ENCODE measurements at regions not wholly inside any gene's neighbourhood (a gene's known extent, or its start where the extent isn't known, plus 50 kb on each side); places are given as distances from the start of the nearest gene placed in this dataset.

DNA sequence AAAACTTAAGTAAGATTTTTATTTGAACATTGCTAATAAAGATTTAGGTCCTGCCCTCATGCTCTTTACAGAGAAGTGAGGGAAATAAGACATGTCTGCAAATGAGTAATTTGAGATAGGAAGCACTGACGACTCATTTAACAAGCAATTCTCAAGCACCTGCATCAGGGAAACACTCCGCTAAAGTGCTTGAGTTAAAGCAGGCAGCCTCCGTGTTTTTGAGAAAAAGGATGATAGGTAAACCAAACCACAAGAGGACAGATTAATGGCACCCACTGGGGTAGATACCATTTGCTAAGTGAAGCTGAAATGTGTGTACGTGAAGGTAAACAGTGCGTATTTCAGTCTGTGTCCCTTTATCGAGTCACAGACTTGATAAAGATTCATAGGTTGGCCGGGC, 184.6 kb upstream of the CARD18 start:
- DNase-seq: peak in 2 of 3 experiments; percentile 71 to 94

DNA sequence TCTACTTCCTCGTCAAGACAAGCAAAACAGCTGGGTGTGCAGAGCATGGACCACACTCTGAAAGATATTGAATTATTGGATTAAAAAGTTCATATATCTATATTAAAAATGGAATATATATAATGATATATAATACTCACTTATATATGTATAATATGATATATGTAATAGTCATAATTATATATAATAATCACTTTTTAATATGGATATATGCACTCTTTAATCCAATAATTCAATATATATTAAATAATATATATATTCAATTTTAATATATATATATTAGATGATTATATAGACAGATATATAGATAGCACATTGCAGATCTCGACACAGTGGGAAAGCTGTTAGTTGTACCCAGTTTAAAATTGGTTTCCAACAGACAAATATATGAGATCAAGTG, 182.1 kb upstream of the CARD18 start:
- DNase-seq: no peak

DNA sequence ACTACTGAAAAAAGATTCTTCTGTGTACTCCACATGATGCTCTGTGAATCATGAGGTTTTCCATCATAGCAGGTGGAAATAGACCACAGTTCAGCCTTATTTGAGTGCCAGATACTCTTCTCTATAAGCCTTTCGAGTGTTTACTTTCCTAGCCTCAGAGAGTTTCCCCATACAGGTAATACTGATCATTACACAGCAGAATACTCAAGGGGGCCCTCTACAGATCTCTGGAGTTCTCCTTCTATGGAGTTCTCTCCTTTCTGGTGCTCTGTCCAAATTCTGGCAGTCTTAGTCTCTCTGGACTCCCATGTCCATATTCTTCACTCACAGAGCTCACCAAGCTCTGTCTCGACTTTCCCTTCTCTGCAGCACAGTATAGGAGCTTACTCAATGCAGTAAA, 175.7 kb upstream of the CARD18 start:
- DNase-seq: peak in 1 of 3 experiments; percentile 76

DNA sequence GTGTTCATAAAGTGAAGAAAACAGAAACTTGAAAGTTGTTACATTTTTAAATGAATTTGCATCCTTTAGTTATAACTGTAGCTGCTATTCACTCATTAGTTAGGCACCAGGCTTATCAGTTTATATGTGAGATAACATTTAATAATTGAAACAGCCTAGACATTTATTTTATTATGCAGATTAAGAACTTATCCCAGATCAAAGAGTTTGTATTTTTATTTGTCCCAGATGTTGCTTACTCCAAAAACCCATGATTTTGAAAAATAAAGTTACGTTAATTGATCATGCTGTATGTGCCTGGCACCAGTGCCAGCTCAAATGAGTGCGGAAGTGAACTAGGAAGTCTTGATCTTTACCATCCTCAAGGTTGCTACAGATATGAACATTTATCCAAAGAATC, 172.7 kb upstream of the CARD18 start:
- no peak for DNase-seq

DNA sequence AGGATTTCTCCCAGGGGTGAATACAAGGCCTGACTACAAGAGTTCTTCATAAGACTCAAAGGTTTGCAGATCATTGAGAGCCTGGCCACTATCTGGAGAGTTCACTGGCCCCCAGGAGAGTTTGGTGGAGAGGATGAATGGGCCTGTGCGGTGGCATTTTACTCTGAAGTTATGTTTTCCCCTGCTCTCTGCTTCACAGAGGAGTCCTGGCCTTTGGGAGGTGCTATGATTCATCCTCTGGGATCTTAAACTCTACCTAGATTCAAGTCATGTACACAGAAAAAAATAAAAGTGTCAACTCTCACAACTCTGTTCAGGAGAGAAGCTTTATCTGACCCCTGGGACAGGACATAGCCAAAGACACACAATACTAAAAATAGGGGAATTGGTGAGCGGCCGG, 159.1 kb upstream of the CARD18 start:
- DNase-seq: no peak

DNA sequence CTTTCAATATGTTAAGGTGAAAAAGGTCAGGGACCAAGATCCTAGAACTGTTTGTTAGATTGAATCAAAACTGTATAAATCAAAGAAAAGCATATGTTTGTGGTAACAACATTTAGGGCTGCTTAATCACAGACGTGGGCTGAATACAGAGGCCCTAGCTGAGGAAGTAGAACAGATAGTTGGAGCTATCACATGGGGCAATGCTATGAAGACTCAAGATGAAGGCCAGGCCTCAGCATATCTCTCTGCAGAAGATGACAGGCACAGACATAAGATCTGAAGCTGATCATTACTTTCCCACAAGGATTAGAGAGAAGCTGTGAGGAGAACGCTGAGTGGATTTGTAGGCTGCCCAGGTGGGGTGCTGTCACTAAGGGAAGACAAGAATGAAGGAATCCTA, 158.6 kb upstream of the CARD18 start:
- no peak for DNase-seq

DNA sequence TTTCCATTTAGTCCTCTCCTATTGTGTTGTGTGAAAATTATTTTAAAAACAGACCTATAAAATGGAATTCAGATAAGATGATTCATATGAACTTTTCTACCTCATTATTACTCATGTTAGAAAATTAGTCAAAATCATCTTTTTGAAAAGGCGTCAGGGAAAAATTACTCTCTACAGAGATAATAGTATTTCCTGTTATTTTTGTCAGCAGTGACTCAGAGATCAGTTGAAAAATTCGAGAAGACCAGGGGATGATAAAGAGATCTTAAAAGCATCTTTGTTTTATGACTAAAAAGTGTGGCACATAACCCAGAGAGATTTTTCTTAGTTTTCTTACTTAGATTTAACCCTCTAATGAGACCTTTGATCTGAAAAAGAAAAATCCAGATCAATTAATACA, 157.9 kb upstream of the CARD18 start:
- no peak for DNase-seq

DNA sequence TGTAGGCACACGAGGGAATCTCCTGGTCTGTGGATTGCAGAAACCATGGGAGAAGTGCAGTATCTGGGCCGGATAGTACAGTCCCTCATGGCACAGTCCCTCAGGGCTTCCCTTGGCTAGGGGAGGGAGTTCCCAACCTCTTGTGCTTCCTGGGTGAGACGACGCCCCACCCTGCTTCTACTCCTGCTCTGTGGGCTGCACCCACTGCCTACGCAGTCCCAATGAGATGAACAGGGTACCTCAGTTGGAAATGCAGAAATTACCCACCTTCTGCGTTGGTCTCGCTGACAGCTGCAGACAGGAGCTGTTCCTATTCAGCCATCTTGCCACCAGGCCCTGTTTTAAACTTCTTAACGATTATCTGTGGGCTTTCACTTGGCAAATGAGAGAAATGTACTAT, 157.2 kb upstream of the CARD18 start:
- no peak for DNase-seq

DNA sequence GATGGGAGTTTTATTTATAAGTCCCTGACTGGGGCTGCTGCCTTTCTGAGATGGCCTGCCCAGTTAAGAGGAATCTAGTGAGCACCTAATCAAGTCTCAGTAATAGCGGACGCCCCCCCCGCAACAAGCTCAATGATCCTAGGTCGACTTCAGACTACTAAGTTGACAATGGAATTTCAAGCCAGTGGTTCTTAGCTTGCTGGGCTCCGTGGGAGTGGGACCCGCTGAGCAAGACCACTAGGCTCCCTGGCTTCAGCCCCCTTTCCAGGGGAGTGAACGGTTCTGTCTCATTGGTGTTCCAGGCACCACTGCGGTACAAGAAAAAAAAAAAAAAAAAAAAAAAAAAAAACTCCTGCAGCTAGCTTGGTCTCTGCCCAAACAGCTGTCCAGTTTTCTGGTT, 156.8 kb upstream of the CARD18 start:
- no peak for DNase-seq

DNA sequence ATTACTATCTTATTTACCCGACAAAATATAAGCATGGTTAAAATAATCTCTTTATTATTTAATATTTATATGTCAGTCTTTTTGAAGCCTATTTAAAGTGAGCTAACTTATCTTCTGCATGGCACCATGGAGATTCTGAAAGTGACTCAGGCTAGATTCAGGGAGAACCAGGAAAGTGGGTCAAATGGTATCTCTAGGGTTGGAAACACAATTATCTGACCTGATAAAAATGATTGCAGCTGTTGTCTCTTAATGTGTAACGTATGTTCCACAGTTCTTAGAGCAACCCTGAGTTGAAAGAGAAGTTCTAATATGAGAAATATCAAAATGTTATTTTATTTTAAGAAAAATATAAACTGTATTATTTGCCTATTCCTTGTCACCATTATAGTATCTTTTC, 143.1 kb upstream of the CARD18 start:
- no peak for DNase-seq

DNA sequence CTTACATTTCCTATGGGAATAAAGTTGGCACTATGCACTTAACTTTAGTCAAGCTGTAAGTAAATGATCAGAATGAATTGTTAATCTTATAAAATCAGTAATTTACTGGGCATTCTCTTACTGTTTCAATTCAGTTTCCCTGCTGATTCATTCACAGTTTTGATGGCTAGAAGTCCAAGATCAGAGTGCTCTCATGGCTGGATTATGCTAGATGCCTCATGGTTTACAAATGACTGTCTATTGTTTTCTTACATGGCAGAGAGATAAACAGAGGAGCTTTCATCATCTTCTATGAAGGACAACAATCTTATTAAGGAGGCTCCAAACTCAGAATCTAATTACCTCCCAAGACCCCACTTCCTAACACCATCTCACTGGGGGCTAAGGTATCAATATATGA, 135.1 kb upstream of the CARD18 start:
- DNase-seq: no peak

DNA sequence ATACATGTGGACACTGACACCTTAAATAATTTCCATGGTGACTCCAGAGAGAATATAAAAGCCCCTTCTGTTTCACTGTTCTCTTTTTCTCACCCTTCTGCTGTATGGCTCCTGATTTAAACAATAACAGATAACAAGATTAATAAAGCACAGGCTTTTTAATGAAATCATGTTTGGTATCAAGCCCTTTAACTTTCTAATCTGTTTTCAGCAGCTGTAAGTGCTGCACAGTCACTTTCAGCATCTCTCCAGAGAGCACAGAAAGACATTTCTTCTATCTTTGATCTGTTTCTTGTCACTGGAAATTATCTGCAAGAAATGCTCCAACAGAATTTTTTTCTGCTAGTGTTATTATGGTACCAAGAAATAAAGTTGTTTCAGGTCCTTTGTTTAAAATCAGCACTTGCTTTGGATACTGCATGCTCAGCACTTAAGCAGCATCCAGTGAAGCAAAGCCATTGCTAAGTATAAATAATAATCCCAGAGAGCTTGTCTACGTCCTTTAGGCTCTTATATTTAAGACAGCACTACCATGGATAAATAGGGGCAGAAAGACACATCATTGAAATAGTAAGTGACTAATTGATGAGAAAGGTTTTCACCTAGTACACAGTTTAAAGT, 134.2 kb upstream of the CARD18 start:
- no peak for DNase-seq

DNA sequence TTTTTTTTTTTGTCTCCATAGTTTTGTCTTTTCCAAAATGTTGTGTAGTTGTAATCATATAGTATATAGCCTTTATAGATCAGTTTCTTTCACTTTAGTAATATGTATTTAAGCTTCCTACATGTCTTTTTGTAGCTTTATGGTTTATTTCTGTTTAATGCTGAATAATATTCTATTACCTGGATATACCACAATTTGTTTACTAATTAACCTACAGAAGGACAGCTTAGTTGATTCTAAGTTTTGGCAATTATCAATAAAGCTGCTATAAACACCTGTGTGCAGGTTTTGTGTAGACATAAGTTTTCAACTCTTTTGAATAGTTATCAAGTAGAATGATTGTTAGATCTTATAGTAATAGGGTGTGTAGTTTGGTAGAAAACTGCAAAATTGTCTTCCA, 130.3 kb upstream of the CARD18 start:
- no peak for DNase-seq

DNA sequence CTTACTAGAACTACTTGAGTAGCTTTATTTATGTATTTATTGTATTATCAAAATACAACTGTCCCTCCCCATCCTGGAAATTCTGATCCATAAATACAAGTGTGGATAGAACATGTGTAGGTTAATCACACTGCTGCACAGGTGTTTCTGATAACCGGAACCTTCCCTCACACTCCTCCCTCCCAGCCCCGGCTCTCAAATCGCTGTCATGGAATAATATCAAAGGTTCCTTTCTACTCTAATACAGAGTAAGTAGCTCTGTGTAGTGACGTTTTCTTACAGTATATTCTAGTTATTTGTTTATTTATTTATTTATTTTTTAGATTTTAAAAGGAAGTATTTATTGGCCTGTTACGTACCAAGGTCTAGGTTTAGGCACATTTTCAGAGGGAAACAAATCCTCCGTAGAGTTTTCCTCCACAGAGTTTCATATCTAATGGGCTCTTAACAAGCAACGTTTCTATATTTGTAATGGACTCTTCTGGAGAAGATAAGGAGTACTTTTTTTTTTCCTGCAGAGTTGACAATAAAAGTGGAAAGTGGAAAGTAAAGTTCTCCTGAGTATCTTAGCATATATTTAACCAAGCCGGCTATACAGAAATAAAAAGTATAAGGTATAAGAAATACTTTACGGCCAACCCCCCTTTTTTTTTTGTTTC, 129.0 kb upstream of the CARD18 start:
- no peak for DNase-seq

DNA sequence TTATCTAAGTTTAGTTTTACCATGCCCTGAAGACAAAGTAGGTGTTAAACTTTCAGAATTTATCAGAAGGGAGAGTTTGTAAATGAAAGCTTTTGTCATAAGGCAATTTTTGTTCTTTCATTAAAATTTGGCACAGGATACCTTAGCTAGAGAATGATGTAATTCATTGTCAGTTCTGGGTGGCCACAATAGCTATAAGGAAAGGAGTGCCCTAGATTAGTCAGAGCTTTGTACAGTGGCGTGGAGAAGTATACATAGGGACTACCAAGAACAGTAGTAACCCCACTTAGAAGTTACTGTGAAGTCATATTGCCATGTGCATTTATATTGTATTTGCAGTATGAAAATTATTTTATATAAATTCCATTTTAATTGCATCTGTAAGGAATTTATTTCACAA, 126.3 kb upstream of the CARD18 start:
- DNase-seq: no peak

DNA sequence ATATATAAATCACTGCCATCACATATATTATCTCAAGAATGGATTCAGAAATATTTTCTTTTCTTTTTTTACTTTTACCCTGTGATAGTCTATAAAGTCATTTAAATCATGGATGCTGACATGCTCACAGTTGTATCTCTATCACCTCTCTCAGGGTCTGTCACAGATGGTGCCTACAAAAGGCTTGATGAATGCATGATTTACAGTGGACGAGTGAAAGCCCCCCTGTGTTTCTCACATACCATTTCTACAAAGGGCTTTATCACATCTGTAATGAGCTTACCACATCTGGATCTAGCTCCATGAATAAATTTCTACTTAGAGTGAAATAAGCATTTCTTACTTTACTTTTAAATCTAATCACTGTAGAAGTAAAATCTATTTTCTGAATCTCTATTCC, 121.4 kb upstream of the CARD18 start:
- no peak for DNase-seq

DNA sequence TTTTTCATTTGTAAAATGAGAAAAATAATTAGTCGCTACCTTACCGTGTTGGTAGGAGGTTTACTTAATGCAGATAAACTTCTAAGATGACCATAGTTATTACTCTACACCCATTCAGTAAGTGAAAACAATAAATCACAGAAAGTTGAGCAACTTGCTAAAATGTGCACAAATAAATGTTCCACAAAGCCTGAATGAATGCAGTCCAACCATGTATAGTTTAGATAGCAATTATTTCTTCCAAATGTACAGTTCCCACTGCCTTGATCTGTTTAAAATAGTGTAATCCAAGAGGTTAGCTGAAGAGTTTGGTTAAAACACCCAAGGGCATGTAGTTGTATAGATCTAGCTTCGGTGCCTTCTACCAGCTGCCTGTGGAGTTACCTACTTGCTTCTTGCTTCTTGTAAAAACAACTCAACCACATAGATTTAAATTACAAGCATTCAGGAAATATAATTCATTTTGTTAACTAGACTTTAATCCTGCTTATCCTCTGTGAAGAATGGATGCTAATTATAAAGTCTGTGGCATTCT, 106.3 kb upstream of the CARD18 start:
- no peak for DNase-seq

DNA sequence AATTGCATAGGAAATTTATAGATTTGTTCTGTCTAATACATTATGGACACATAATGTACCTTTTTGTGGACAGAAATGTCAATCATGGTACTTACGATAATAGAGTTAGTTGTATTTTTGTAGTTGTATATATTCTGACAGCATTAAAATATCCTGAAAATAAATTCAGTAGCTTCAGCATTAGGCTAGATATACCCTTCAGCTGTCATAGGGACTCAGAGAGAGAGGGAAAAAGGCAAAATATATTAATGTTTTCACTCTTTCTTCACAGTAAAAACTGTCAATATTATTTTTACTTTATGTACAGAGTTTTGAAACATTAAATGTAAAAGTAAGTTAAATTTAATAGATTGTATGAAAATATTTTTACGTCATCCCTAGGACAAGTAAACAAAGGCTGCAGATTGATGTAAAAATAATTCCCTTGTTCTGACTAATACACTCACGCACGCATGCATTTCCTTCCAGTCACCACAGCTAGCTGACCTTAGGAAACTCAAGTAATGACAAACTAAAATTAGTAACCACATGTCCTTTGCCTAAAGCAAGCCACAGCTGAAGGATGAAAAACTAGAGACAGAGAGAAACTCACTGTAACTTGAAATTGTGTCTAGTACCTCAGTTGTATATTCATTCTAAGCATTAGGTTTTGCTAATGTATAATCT, 104.7 kb upstream of the CARD18 start:
- no peak for DNase-seq

DNA sequence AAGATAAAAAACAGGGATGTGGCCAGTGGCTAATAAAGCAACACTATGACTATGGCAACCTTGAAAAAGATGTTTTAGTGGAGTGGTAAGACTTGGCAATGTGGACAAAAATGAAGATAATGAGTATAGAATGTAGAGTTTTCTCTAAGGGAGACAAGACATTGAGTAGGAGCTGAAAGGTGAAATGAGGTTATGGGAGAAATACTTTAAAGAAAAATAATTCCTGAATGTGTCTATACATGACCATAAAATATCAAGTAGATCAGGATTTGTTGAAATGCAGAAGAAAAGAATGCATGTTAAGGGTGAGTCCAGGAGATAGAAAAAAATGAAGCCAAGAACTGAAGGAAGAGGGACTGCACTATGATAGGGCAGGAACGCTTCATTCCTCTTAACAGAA, 101.6 kb upstream of the CARD18 start:
- no peak for DNase-seq

DNA sequence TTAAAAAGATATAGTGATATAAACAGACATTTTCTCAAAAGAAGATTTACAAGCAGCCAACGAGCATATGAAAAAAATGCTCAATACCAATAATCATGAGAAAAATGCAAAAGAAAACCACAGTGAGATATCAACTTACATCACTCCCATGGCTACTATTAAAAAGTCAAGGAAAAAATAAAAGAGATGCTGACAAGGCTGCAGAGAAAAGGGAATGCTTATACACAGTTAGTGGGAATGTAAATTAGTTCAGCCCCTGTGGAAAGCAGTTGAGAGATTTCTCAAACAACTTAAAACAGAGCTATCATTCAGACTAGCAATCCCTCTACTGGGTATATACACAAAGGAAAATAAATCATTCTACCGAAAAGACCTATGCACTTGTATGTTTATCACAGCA, 97.1 kb upstream of the CARD18 start:
- no peak for DNase-seq

DNA sequence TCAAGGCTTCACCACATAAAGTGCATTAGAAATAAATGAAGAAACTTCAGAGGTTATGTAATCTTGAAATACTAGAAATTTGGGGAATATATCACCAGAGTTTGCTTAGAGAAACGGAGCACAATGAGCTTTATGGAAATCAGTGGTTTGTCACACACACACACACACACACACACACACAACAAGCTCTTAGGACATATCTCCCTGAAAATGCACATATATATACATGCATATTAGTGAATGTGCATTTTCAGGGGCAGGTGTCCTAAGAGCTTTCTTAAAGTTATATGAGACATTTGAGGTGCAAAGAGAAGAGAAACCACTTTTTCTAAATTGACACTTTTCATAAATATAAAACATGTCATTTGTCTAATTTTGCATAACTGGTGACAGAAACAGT, 93.7 kb upstream of the CARD18 start:
- DNase-seq: no peak

DNA sequence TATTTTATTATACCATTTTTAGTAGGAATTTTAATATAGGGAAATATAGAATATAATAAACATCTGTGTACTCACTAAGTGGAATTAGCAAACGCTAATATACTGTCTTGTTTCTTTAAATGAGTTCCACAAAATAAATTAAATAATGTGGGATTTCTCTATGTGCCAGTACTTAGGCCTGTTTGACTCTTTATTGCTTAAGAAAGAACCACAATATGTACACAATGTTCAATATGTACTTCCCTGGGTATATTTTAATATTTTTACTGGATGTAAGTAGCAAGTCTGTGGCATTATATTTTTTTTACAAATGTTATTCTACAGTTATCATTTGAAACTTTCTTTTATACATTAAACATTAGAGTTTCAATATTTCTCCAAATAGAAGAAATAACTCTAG, 92.5 kb upstream of the CARD18 start:
- no peak for DNase-seq

DNA sequence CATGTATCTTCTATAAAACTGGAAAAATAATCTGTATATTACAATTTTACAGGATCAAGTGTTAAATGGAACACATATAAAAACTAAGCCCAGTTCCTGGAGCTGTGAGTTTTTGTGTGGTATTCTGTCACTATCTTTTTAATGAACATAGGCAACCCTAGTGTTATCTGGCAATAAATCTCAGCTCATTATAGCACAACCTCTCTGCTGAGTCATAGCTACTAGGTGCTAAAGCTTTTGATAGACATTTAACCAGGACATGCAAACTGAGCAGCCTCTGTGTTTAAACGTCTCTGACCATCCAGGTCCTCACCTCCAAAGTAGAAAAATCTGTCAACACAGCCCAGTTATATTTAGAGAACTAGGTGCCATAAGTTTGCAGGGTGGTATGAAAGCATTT, 91.0 kb upstream of the CARD18 start:
- peak in 1 of 3 experiments; percentile 38 for DNase-seq

DNA sequence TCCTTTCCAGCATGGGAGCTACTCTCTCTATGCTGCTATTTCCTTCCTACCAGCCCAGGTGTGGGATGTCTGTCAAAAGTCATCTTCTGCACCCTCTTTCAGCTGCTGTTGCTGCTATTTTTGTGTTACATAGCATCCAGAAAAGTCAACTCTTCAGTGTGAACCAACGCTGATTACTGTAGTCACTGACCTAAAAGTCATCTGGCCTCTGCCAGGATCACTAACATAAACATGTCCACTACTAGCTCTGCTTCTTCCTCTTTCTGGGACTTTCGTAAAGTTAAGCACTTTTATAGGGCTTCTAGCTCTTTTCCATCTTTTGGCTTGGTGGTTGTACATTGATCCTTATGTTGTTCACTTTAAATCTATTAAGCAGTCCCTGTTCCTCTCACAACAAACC, 90.2 kb upstream of the CARD18 start:
- DNase-seq: no peak
